Heart right ventricle (tissue), 16 donors: ENCODE measurements at regions not wholly inside any gene's neighbourhood (a gene's known extent, or its start where the extent isn't known, plus 50 kb on each side); places are given as distances from the start of the nearest gene placed in this dataset.

Source experiments
- ATAC-seq, 8 donors: fragments of 200-7000 bp; cut with Tn5 transposase; one replicate each; pipeline ENCODE4 v1.9.1; 2020; ENCODE audit warnings: mild to moderate bottlenecking in 8 of 8, moderate library complexity in 8 of 8, moderate number of reproducible peaks in 1 of 8
- DNase-seq, 2 donors: peaks; one replicate each; pipeline ENCODE4 v3.0.0-alpha.2; 2020
- H3K27ac ChIP-seq, 10 donors: fragments of 200-600 bp; sonication (generic) in 2 of 10; one replicate each; pipeline versions ENCODE4 v1.5.0 to v1.8.0; 2020 to 2022; ENCODE audit warnings: mild to moderate bottlenecking in 3 of 10
- H3K27me3 ChIP-seq, 7 donors: fragments of 200-600 bp; one replicate each; pipeline ENCODE4 v1.8.0; 2021 to 2022; ENCODE audit warnings: mild to moderate bottlenecking in 2 of 7
- H3K36me3 ChIP-seq, 9 donors: fragments of 200-600 bp; sonication (generic) in 1 of 9; one replicate each; pipeline versions ENCODE4 v1.5.0 to v1.8.0; 2020 to 2022; ENCODE audit warnings: mild to moderate bottlenecking in 2 of 9
- H3K4me1 ChIP-seq, 9 donors: fragments of 200-600 bp; sonication (generic) in 1 of 9; one replicate each; pipeline versions ENCODE4 v1.5.0 to v1.8.0; 2020 to 2022; ENCODE audit warnings: mild to moderate bottlenecking in 4 of 9
- H3K4me3 ChIP-seq, 10 donors: fragments of 200-600 bp; sonication (generic) in 2 of 10; one replicate each; pipeline versions ENCODE4 v1.5.0 to v1.8.0; 2020 to 2022; ENCODE audit warnings: mild to moderate bottlenecking in 7 of 10, moderate library complexity in 2 of 10
- H3K9me3 ChIP-seq, 11 donors: fragments of 200-600 bp in 10 of 11; sonication (generic) in 2 of 11; one replicate each; pipeline versions ENCODE4 v1.5.0 to v1.8.0; 2013 to 2022; ENCODE audit warnings: mild to moderate bottlenecking in 2 of 11, control low read depth in 1 of 11, moderate library complexity in 1 of 11
- WGBS, 2 donors: extraction: QIAGEN DNeasy Blood & Tissue Kit; methylation state at CpG; one replicate each; pipeline ENCODE4 v1.1.7; 2013; ENCODE audit warnings: inconsistent platforms in 1 of 2; 5-methylcytosine and 5-hydroxymethylcytosine counted together
- intact Hi-C, 10 donors: fragments of 100-400 bp; cut with DNase I; formaldehyde crosslinking; loops; one replicate each; pipeline versions ENCODE4 v1.11.1 to v1.14.2; 2022
- TF ChIP-seq, protein P1 (sequence below), 9 donors: fragments of 200-600 bp; sonication (generic) in 2 of 9; IDR thresholded peaks; one replicate each; pipeline versions ENCODE4 v1.5.0 to v1.8.0; 2021 to 2022; ENCODE audit warnings: antibody characterized with exemption in 9 of 9, mild to moderate bottlenecking in 5 of 9, moderate library complexity in 1 of 9
- donor health status: Arrhythmogenic right ventricular cardiomyopathy.
- donor health status: ischemic (EF 13 %, LVEDD 7.1; RV severe dilation, severe dysfunction).
- donor health status: healthy with polysubstance abuse.
- donor health status: DM: no; HTN: yes; CAD: no.
- donor health status: DM: no; HTN: no; CAD: no.
- donor health status: ischemic (EF 25% LVEDD 6.9; RV normal size, moderate dysfunction).
- donor health status: ischemic (EF 25% LVEDD 5.7; RV mildly dilated, moderate dysfunction).
- donor health status: healthy.
- donor health status: DM: yes; HTN: yes; CAD: no.
- donor health status: Ischemic cardiomyopathy.
- donor health status: ischemic (EF 35%, LVEDD 5.7; RV mildly dilated, moderate dysfunction).
- donor health status: nonischemic (EF 11% LVEDD 7.7; RV severe dilation, severe dysfunction).
- donor health status: DM: yes; HTN: yes; CAD: no.
- donor health status: PGD.
- donor health status: ischemic (EF 29% LVEDD 5.4; RV normal size, mild dysfunction).
- donor health status: nonischemic (EF 23%, LVEDD 6.1; RV moderate dilation, normal function).

DNA sequence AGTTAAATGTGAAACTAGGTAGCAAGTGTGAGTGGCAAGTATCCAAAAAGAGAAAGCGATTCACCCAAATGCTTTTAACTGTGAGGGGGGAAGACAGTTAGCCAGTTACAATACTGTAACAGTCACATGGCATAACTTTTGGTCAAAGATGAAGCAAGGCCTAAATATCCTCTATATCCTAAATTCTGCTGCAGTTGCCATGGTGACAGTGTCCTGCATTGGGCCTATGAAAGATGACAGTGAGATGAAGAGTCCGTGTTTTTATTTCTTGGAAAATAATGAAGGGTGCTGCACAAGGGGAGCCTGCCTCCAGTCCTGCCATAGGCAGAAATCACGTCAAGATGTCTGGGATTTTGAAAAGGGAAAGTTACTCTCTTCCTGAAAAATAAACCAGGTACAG is 534.6 kb downstream of the NTRK2 start:
- Histone ChIP-seq H3K27me3 (peaks cover 0 to 4% (median 0%) of the 10 kb centered on the region in 7 donors), H3K27ac (no peak overlapping the region), H3K4me3 (no peak overlapping the region), H3K36me3 (no peaks in the 10 kb centered on the region), H3K4me1 (no peaks in the 10 kb centered on the region), H3K9me3 (no peaks in the 10 kb centered on the region)
- DNase-seq (no peak), ATAC-seq (no peak)
- intact Hi-C loops, result no loop called here
- TF ChIP-seq, protein P1, sequence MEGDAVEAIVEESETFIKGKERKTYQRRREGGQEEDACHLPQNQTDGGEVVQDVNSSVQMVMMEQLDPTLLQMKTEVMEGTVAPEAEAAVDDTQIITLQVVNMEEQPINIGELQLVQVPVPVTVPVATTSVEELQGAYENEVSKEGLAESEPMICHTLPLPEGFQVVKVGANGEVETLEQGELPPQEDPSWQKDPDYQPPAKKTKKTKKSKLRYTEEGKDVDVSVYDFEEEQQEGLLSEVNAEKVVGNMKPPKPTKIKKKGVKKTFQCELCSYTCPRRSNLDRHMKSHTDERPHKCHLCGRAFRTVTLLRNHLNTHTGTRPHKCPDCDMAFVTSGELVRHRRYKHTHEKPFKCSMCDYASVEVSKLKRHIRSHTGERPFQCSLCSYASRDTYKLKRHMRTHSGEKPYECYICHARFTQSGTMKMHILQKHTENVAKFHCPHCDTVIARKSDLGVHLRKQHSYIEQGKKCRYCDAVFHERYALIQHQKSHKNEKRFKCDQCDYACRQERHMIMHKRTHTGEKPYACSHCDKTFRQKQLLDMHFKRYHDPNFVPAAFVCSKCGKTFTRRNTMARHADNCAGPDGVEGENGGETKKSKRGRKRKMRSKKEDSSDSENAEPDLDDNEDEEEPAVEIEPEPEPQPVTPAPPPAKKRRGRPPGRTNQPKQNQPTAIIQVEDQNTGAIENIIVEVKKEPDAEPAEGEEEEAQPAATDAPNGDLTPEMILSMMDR (IDR thresholded peaks at IDR 0.05), result no peak
- WGBS, 2 donors, result 87 to 89% methylated on average over 3 of the region's 3 CpGs

DNA sequence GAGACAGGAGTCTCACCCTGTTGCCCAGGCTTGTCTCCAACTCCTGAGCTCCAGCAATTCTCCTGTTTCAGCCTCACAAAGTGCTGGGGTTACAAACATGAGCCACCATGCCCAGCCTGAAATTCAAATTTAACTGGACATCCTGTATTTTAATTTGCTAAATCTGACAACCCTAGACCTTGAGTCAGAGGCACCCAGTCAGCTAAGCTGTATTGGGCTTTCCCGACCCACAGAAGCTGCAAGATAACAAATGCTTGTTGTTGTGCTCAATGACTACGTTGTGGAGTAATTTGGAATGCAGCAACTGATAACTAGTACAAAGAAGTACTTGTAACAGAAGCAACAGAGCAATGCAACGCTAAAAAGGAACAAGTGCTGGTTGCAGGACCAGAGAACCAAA is 533.1 kb downstream of the NTRK2 start:
- intact Hi-C loops, result no loop called here
- TF ChIP-seq, protein P1 (IDR thresholded peaks at IDR 0.05), result no peak
- 34 to 42% methylated on average over 3 of the region's 3 CpGs for WGBS, 2 donors

DNA sequence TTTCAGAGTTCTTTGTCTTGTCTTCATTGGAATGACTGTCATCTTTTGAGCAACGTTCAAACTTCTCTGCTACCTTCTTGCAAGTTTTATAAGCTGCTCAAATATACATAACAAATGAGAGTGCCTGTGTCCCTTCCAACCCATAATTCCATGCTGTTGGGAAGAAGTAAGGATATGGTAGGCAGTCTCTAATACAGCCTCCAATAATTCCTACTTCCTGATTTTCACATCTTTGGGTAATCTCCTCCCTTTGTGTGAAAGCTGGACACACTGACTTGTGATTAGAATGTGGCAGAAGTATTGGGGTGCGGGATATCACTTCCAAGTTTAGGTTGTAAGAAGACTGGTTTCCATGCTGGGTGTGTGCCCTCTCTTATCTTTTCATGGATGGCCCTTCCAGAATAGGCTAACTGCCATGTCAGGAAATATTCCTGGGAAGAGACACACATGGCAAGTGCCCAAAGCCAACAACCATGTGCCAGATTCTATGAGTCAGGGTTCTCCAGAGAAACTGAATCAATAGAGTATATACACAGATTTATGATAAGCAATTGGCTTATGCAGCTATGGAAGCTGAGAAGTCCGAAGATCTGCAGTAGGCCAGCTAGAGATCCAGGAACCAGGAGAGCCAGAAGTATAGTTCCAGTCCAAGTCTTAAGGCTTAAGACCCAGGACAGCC is 531.3 kb downstream of the NTRK2 start:
- TF ChIP-seq, protein P1 (IDR thresholded peaks at IDR 0.05), result no peak
- Histone ChIP-seq H3K9me3 (no peaks in the 10 kb centered on the region), H3K4me3 (no peak overlapping the region), H3K36me3 (no peaks in the 10 kb centered on the region), H3K4me1 (no peaks in the 10 kb centered on the region), H3K27me3 (peaks cover 0 to 4% (median 0%) of the 10 kb centered on the region in 7 donors), H3K27ac (no peak overlapping the region)
- DNase-seq (no peak), ATAC-seq (no peak)
- 62 to 71% methylated on average over 3 of the region's 3 CpGs for WGBS, 2 donors
- intact Hi-C loops, result no loop called here

More for the DNA sequence above, 533.1 kb downstream of the NTRK2 start:
- no peaks in the 10 kb centered on the region for H3K9me3 ChIP-seq
- H3K27ac ChIP-seq, result no peak overlapping the region
- DNase-seq (no peak), ATAC-seq (no peak)
- H3K36me3 ChIP-seq, result no peaks in the 10 kb centered on the region
- no peak overlapping the region for H3K4me3 ChIP-seq
- H3K27me3 ChIP-seq, result peaks cover 0 to 4% (median 0%) of the 10 kb centered on the region in 7 donors
- no peaks in the 10 kb centered on the region for H3K4me1 ChIP-seq

DNA sequence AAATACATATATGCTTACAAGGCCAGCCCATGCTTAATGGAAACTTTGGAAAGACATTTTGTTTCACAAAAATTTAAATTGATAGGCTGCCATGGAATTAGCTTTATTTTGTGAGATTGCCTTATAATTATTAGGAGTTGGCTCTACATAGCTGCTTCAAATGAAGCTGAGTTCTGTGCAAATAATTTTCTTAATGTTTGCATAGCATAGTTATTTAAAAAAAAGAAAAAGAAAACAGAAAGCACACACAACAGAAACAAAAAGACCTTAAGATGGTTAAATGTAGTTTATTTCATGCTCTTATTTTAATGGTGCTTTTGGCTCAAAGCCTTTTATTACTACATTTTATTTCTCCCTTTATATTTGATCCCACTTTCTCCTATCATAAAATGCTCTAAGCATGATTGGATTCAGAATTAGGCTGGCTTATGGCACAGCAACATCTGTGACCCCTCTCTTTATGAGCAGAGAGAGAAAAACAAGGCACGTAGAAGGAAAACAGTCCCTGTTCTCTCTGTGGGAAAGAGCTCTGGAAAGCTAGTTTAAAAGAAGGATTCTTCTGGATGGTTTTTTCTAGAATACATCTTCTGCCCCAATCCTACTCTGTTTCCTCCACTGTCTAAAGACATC is 530.5 kb downstream of the NTRK2 start:
- Histone ChIP-seq H3K36me3 (no peaks in the 10 kb centered on the region), H3K9me3 (no peaks in the 10 kb centered on the region), H3K4me1 (no peaks in the 10 kb centered on the region), H3K27me3 (peaks cover 0 to 4% (median 0%) of the 10 kb centered on the region in 7 donors), H3K27ac (no peak overlapping the region), H3K4me3 (no peak overlapping the region)
- intact Hi-C loops, result no loop called here
- no peak for ATAC-seq
- TF ChIP-seq, protein P1 (IDR thresholded peaks at IDR 0.05), result no peak
- WGBS, 2 donors, result 71 to 83% methylated on average over 1 of the region's 1 CpG
- DNase-seq, result no peak
